DND-41 (cell line): ENCODE measurements at regions not wholly inside any gene's neighbourhood (a gene's known extent, or its start where the extent isn't known, plus 50 kb on each side); places are given as distances from the start of the nearest gene placed in this dataset.

Source experiments
- ATAC-seq: fragments of 200-7000 bp; cut with Tn5 transposase; 3 replicates; pipeline ENCODE4 v1.9.1; 2021; ENCODE audit warnings: low read depth; ENCODE audit not compliant: insufficient read depth
- DNase-seq: peaks from one replicate; pipeline ENCODE4 v3.0.0-alpha.2; 2020
- H2AFZ ChIP-seq: 2 replicates; pipeline ENCODE4 v1.6.0; 2012; ENCODE audit warnings: low read depth, low read length
- H3K27ac ChIP-seq: 2 replicates; pipeline ENCODE4 v1.5.1; 2012; ENCODE audit warnings: low read length, inconsistent platforms
- H3K27me3 ChIP-seq: fragments of 200-600 bp; sonication (generic); 2 replicates; pipeline ENCODE4 v1.6.0; 2012; ENCODE audit warnings: low read length, mild to moderate bottlenecking, inconsistent platforms; ENCODE audit not compliant: insufficient read depth, poor library complexity
- H3K36me3 ChIP-seq: 2 replicates; pipeline ENCODE4 v1.5.1; 2012; ENCODE audit warnings: low read length, inconsistent platforms; ENCODE audit not compliant: insufficient read depth
- H3K4me1 ChIP-seq: 2 replicates; pipeline ENCODE4 v1.5.1; 2012; ENCODE audit warnings: mild to moderate bottlenecking, low read length; ENCODE audit not compliant: insufficient read depth
- H3K4me2 ChIP-seq: 2 replicates; pipeline ENCODE4 v1.6.0; 2012; ENCODE audit warnings: mild to moderate bottlenecking, moderate library complexity, low read length, inconsistent platforms; ENCODE audit not compliant: insufficient read depth
- H3K4me3 ChIP-seq, 2 experiments: fragments of 200-600 bp in 1 of 2; shearing (Covaris generic) in 1 of 2; 2 replicates each; pipeline ENCODE4 v1.5.1; 2012 to 2016; ENCODE audit warnings: inconsistent platforms in 2 of 2, low read length in 2 of 2, mild to moderate bottlenecking in 2 of 2, low read depth in 1 of 2, moderate library complexity in 1 of 2
- H3K79me2 ChIP-seq: 2 replicates; pipeline ENCODE4 v1.6.0; 2012; ENCODE audit warnings: low read length, inconsistent platforms; ENCODE audit not compliant: insufficient read depth
- H3K9ac ChIP-seq: 2 replicates; pipeline ENCODE4 v1.6.0; 2012; ENCODE audit warnings: low read depth, mild to moderate bottlenecking, inconsistent platforms, low read length, moderate library complexity
- H3K9me3 ChIP-seq: 2 replicates; pipeline ENCODE4 v1.5.1; 2012; ENCODE audit warnings: low read length, moderate library complexity, mild to moderate bottlenecking, inconsistent platforms; ENCODE audit not compliant: insufficient read depth, severe bottlenecking
- H4K20me1 ChIP-seq: 2 replicates; pipeline ENCODE4 v1.6.0; 2012; ENCODE audit warnings: low read length; ENCODE audit not compliant: insufficient read depth
- EZH2 ChIP-seq: IDR thresholded peaks from 3 replicates; pipeline ENCODE4 v1.6.1; 2012; ENCODE audit warnings: borderline replicate concordance, low read depth, mild to moderate bottlenecking, moderate library complexity, low read length, inconsistent platforms; ENCODE audit not compliant: severe bottlenecking
- TF ChIP-seq, protein P1 (sequence below): IDR thresholded peaks from 2 replicates; pipeline ENCODE4 v1.5.1; 2012; ENCODE audit warnings: borderline replicate concordance, low read length, moderate library complexity, mild to moderate bottlenecking; ENCODE audit not compliant: poor library complexity, severe bottlenecking; ENCODE audit errors: extremely low read depth

GRCh38 chr6:85127696-85128243, 322.1 kb upstream of the NT5E start:
- no peaks in the 10 kb centered on the region for H3K4me1 ChIP-seq
- TF ChIP-seq, protein P1, sequence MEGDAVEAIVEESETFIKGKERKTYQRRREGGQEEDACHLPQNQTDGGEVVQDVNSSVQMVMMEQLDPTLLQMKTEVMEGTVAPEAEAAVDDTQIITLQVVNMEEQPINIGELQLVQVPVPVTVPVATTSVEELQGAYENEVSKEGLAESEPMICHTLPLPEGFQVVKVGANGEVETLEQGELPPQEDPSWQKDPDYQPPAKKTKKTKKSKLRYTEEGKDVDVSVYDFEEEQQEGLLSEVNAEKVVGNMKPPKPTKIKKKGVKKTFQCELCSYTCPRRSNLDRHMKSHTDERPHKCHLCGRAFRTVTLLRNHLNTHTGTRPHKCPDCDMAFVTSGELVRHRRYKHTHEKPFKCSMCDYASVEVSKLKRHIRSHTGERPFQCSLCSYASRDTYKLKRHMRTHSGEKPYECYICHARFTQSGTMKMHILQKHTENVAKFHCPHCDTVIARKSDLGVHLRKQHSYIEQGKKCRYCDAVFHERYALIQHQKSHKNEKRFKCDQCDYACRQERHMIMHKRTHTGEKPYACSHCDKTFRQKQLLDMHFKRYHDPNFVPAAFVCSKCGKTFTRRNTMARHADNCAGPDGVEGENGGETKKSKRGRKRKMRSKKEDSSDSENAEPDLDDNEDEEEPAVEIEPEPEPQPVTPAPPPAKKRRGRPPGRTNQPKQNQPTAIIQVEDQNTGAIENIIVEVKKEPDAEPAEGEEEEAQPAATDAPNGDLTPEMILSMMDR: no peak
- TF ChIP-seq EZH2: no peak
- H3K36me3 ChIP-seq: no peaks in the 10 kb centered on the region
- H3K27me3 ChIP-seq: no peaks in the 10 kb centered on the region
- no peaks in the 10 kb centered on the region for H4K20me1 ChIP-seq
- H3K27ac ChIP-seq: no peak overlapping the region
- H3K79me2 ChIP-seq: no peaks in the 10 kb centered on the region
- H2AFZ ChIP-seq: no peak overlapping the region
- ATAC-seq: no peak
- no peak overlapping the region for H3K9ac ChIP-seq
- no peak overlapping the region for H3K4me2 ChIP-seq
- DNase-seq: no peak
- no peaks in the 10 kb centered on the region for H3K9me3 ChIP-seq
- H3K4me3 ChIP-seq: no peak overlapping the region

DNA sequence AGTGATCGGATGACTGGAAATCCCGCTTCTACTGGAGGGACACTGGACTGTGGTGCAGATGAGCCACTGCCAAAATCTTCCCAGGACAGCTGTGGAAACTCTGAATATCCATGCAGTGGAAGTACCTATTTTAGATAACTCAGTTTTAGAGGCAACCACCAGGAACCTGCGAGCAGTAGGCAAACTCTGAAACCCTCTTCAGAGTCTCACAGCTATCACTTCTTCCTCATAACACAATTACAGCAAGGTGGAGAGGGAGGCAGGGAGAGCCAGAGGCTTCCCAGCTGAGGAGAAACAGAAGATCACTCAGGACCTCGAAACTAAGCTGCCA, 322.8 kb upstream of the NT5E start:
- Histone ChIP-seq H3K27me3 (no peaks in the 10 kb centered on the region), H3K9ac (no peak overlapping the region), H3K36me3 (no peaks in the 10 kb centered on the region), H3K27ac (no peak overlapping the region), H3K4me2 (no peak overlapping the region), H3K79me2 (no peaks in the 10 kb centered on the region), H4K20me1 (no peaks in the 10 kb centered on the region), H2AFZ (no peak overlapping the region), H3K4me1 (no peaks in the 10 kb centered on the region), H3K9me3 (no peaks in the 10 kb centered on the region), H3K4me3 (no peak overlapping the region)
- DNase-seq (no peak), ATAC-seq (no peak)
- TF ChIP-seq, protein P1: no peak
- no peak for TF ChIP-seq EZH2

DNA sequence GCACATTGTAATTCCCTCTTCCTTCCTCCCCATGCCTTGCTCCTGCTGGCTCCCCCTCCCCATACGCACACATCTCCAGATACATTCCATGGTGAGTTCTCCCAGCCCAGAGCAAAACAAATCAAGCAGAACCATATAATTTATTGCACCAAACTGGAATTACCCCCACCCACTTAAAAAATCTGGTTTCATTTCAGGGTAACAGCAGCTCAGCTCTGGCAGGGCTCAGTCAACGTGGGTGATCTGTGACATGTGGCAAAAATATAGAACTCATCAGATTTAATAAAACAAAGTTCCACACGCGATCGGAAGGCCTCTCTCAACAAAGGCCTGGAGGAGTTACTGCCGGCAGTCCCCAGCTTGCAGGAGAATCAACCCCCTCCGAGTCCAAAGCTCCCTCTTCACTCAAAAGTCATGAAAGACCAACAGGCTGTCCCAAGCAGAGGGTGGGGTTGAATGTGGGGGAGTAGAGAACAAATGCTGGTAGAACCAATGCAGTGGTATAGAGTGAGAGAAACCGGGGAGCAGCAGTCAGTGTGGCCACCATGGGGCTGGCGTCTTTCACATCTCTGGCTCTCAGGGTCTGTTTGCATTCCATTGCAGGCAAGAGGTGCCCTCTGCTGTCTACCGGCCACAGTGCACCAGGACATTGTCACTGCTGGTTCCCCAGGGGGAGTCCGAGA, 323.3 kb upstream of the NT5E start:
- no peak overlapping the region for H3K4me3 ChIP-seq
- no peaks in the 10 kb centered on the region for H4K20me1 ChIP-seq
- no peak overlapping the region for H2AFZ ChIP-seq
- H3K4me1 ChIP-seq: no peaks in the 10 kb centered on the region
- ATAC-seq (peak; percentile 84), DNase-seq (peak; percentile 50)
- no peak overlapping the region for H3K4me2 ChIP-seq
- no peaks in the 10 kb centered on the region for H3K27me3 ChIP-seq
- TF ChIP-seq, protein P1: peak; percentile 78
- TF ChIP-seq EZH2: no peak
- no peaks in the 10 kb centered on the region for H3K36me3 ChIP-seq
- H3K9me3 ChIP-seq: no peaks in the 10 kb centered on the region
- H3K27ac ChIP-seq: no peak overlapping the region
- H3K79me2 ChIP-seq: no peaks in the 10 kb centered on the region
- H3K9ac ChIP-seq: no peak overlapping the region
